Neuronal stem cell (in vitro differentiated cells): ENCODE measurements at regions not wholly inside any gene's neighbourhood (a gene's known extent, or its start where the extent isn't known, plus 50 kb on each side); places are given as distances from the start of the nearest gene placed in this dataset.

ENCODE experiments used
- DNase-seq: peaks from one replicate; pipeline ENCODE4 v3.0.0-alpha.2; 2013; ENCODE audit warnings: low spot score
- H2AFZ ChIP-seq: one replicate; pipeline ENCODE4 v1.6.1; 2013; ENCODE audit warnings: mild to moderate bottlenecking, low read length, inconsistent platforms
- H2AK5ac ChIP-seq: 2 replicates; pipeline ENCODE4 v1.6.1; 2013; ENCODE audit warnings: low read depth, mild to moderate bottlenecking, inconsistent platforms, low read length, moderate library complexity, mixed read lengths
- H2BK120ac ChIP-seq: 2 replicates; pipeline ENCODE4 v1.6.1; 2013; ENCODE audit warnings: low read depth, mild to moderate bottlenecking, inconsistent platforms, low read length, moderate library complexity, mixed read lengths
- H2BK12ac ChIP-seq: one replicate; pipeline ENCODE4 v1.6.1; 2013; ENCODE audit warnings: low read length, inconsistent platforms
- H2BK15ac ChIP-seq: 2 replicates; pipeline ENCODE4 v1.6.1; 2013; ENCODE audit warnings: mild to moderate bottlenecking, low read length, inconsistent platforms, mixed read lengths
- H2BK5ac ChIP-seq: one replicate; pipeline ENCODE4 v1.6.1; 2013; ENCODE audit warnings: inconsistent platforms, mild to moderate bottlenecking, low read length, moderate library complexity
- H3K14ac ChIP-seq: one replicate; pipeline ENCODE4 v1.6.1; 2013; ENCODE audit warnings: low read length, inconsistent platforms
- H3K18ac ChIP-seq: 2 replicates; pipeline ENCODE4 v1.6.1; 2013; ENCODE audit warnings: low read length, inconsistent platforms
- H3K23ac ChIP-seq: 2 replicates; pipeline ENCODE4 v1.6.1; 2013; ENCODE audit warnings: low read depth, mild to moderate bottlenecking, mixed read lengths, low read length, inconsistent platforms; ENCODE audit not compliant: poor library complexity
- H3K27ac ChIP-seq: replicated peaks from 3 replicates; pipeline ENCODE4 v1.5.1; 2013; ENCODE audit warnings: low read length, inconsistent platforms
- H3K27me3 ChIP-seq, 3 experiments: 2 replicates each; pipeline ENCODE4 v1.6.1; 2013; ENCODE audit warnings: low read length in 3 of 3, mild to moderate bottlenecking in 2 of 3, inconsistent platforms in 1 of 3, low read depth in 1 of 3, mixed read lengths in 1 of 3, moderate library complexity in 1 of 3; ENCODE audit not compliant: control insufficient read depth in 3 of 3, insufficient read depth in 3 of 3
- H3K36me3 ChIP-seq, 2 donors: replicated peaks in 1 of 2; 2 replicates each; pipeline ENCODE4 v1.6.1; 2013; ENCODE audit warnings: low read length in 2 of 2; ENCODE audit not compliant: control insufficient read depth in 2 of 2, insufficient read depth in 2 of 2
- H3K4ac ChIP-seq: 2 replicates; pipeline ENCODE4 v1.6.1; 2013; ENCODE audit warnings: inconsistent platforms, mild to moderate bottlenecking, low read length, moderate library complexity
- H3K4me1 ChIP-seq, 2 donors: 1 replicate in 1 of 2; 2 replicates in 1 of 2; pipeline ENCODE4 v1.6.1; 2013; ENCODE audit warnings: low read length in 2 of 2, low read depth in 1 of 2; ENCODE audit not compliant: control insufficient read depth in 2 of 2, insufficient read depth in 1 of 2
- H3K4me2 ChIP-seq: one replicate; pipeline ENCODE4 v1.6.1; 2013; ENCODE audit warnings: mild to moderate bottlenecking, low read length, inconsistent platforms; ENCODE audit not compliant: insufficient read depth, poor library complexity, severe bottlenecking
- H3K4me3 ChIP-seq, 2 donors: 2 replicates each; pipeline ENCODE4 v1.5.1; 2013; ENCODE audit warnings: low read length in 2 of 2, mild to moderate bottlenecking in 2 of 2, inconsistent platforms in 1 of 2, moderate library complexity in 1 of 2
- H3K79me1 ChIP-seq: one replicate; pipeline ENCODE4 v1.6.1; 2013; ENCODE audit warnings: low read depth, mild to moderate bottlenecking, inconsistent platforms, low read length, moderate library complexity
- H3K9ac ChIP-seq: one replicate; pipeline ENCODE4 v1.6.1; 2013; ENCODE audit warnings: mild to moderate bottlenecking, low read depth, low read length, inconsistent platforms; ENCODE audit not compliant: poor library complexity
- H3K9me3 ChIP-seq, 2 donors: replicated peaks in 1 of 2; 2 replicates each; pipeline versions ENCODE3 to v1.6.1; 2013; ENCODE audit warnings: low read length in 2 of 2, mild to moderate bottlenecking in 2 of 2, inconsistent platforms in 1 of 2, low read depth in 1 of 2, mixed read lengths in 1 of 2, moderate library complexity in 1 of 2; ENCODE audit not compliant: control insufficient read depth in 2 of 2, insufficient read depth in 1 of 2
- H4K8ac ChIP-seq: one replicate; pipeline ENCODE4 v1.6.1; 2013; ENCODE audit warnings: low read depth, mild to moderate bottlenecking, inconsistent platforms, low read length, moderate library complexity
- H4K91ac ChIP-seq: one replicate; pipeline ENCODE4 v1.6.1; 2013; ENCODE audit warnings: low read length, low read depth, mild to moderate bottlenecking, inconsistent platforms; ENCODE audit not compliant: poor library complexity
- WGBS, 2 donors: extraction: QIAGEN DNeasy Blood & Tissue Kit; methylation state at CpG; one replicate each; pipeline ENCODE4 v1.1.7; 2013; ENCODE audit warnings: missing lambda C conversion rate in 2 of 2, mixed read lengths in 1 of 2; ENCODE audit not compliant: insufficient read length in 2 of 2, insufficient replicate concordance in 1 of 2; ENCODE audit errors: extremely low coverage in 2 of 2; 5-methylcytosine and 5-hydroxymethylcytosine counted together

DNA sequence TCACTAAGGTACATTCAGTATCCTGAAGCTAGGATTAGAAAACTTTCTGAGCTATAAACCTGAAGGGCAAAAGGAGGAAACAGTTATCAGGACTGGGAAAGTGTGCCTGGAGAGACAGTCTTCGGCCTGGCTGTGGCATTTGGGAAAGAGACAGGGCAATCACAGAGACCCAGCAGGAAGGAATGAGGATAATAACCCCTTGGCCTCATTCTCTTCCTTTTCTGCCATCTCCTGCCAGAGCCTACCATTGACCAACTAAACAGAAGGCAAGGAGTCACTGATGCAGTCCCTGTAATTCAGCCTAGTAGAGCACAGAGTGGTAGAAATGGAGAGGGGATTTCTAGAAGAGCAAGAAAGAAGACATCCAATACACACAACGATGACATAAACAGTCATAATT, 359.4 kb downstream of the HDGFL1 start:
- no peak overlapping the region for H2BK15ac ChIP-seq
- no peak overlapping the region for H3K14ac ChIP-seq
- no peak overlapping the region for H4K91ac ChIP-seq
- H3K4me3 ChIP-seq, result no peak overlapping the region
- no peaks in the 10 kb centered on the region for H3K9me3 ChIP-seq
- H4K8ac ChIP-seq, result no peak overlapping the region
- no peak overlapping the region for H3K9ac ChIP-seq
- no peaks in the 10 kb centered on the region for H3K27me3 ChIP-seq
- H3K4me1 ChIP-seq, result peaks cover 0 to 25% of the 10 kb centered on the region in 2 donors
- H3K36me3 ChIP-seq, result no peaks in the 10 kb centered on the region
- H3K4ac ChIP-seq, result no peak overlapping the region
- DNase-seq, result no peak
- H2AK5ac ChIP-seq, result no peak overlapping the region
- H3K23ac ChIP-seq, result no peak overlapping the region
- no peaks in the 10 kb centered on the region for H3K79me1 ChIP-seq
- no peak overlapping the region for H3K4me2 ChIP-seq
- peak overlapping the region; percentile 71 for H2AFZ ChIP-seq
- WGBS, 2 donors, result no CpG with 5 or more reads among the region's 2 CpGs
- no peak overlapping the region for H2BK120ac ChIP-seq
- H2BK12ac ChIP-seq, result no peak overlapping the region
- H2BK5ac ChIP-seq, result no peak overlapping the region
- H3K27ac ChIP-seq, result no peak overlapping the region
- H3K18ac ChIP-seq, result no peak overlapping the region

- Histone ChIP-seq H3K4ac (no peak overlapping the region), H4K8ac (no peak overlapping the region), H2AK5ac (no peak overlapping the region), H4K91ac (no peak overlapping the region), H3K4me2 (no peak overlapping the region), H3K27me3 (no peaks in the 10 kb centered on the region), H2BK12ac (no peak overlapping the region), H3K9me3 (no peaks in the 10 kb centered on the region), H3K9ac (no peak overlapping the region), H3K18ac (no peak overlapping the region), H2AFZ (peak overlapping the region; percentile 71), H2BK5ac (no peak overlapping the region), H3K79me1 (no peaks in the 10 kb centered on the region), H2BK15ac (no peak overlapping the region), H3K4me3 (no peak overlapping the region), H3K4me1 (peaks cover 0 to 25% of the 10 kb centered on the region in 2 donors), H2BK120ac (no peak overlapping the region), H3K23ac (no peak overlapping the region), H3K27ac (no peak overlapping the region), H3K36me3 (no peaks in the 10 kb centered on the region), H3K14ac (no peak overlapping the region)
- DNase-seq, result no peak
- WGBS, 2 donors, result no CpG with 5 or more reads among the region's 4 CpGs
Measured at GRCh38 chr6:22929311-22929985, 360.1 kb downstream of the HDGFL1 start.

DNA sequence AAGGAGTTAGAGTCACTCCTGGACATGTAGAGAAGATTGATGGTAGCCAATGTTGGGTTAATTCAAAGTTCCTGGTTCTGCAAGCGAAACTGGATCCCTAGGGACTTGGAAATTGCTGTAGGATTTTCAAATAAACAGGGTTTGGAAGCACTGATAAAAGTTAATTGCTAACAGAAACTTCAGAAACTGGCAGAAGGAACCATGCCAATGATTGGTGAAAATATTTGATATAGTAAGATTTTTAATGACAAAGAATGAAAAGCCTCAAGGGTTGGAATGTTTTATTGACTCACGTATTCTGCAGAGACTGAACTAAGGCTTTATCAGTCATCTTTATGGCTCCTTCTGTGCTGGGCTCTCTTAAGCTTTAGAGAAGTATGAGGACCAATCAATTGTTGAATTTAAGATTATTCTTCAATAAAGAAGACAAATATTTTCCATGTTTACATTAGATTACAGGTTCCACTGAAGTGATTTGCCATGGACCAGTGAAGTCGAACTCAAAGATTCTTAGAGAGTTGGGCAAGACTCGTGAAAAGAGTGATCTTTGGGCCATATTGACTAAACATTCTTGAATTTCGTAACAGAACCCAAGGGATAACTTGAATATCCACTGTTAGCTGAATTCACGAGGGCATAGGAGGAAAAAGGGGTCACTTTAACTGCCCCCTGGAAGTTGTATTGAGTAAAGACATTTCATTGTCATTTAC, 371.4 kb downstream of the HDGFL1 start:
- no peak overlapping the region for H2BK15ac ChIP-seq
- H3K23ac ChIP-seq, result no peak overlapping the region
- H3K79me1 ChIP-seq, result no peaks in the 10 kb centered on the region
- DNase-seq, result no peak
- H3K9me3 ChIP-seq, result peaks cover 0 to 8% of the 10 kb centered on the region in 2 donors
- no peak overlapping the region for H3K9ac ChIP-seq
- no CpG with 5 or more reads among the region's 6 CpGs for WGBS, 2 donors
- H2AFZ ChIP-seq, result no peak overlapping the region
- H4K8ac ChIP-seq, result no peak overlapping the region
- no peaks in the 10 kb centered on the region for H3K36me3 ChIP-seq
- H2AK5ac ChIP-seq, result no peak overlapping the region
- H2BK12ac ChIP-seq, result no peak overlapping the region
- H3K4ac ChIP-seq, result no peak overlapping the region
- H3K4me2 ChIP-seq, result no peak overlapping the region
- H3K27me3 ChIP-seq, result no peaks in the 10 kb centered on the region
- H3K27ac ChIP-seq, result no peak overlapping the region
- H3K4me3 ChIP-seq, result no peak overlapping the region
- no peak overlapping the region for H2BK120ac ChIP-seq
- no peaks in the 10 kb centered on the region for H3K4me1 ChIP-seq
- no peak overlapping the region for H2BK5ac ChIP-seq
- H3K18ac ChIP-seq, result no peak overlapping the region
- no peak overlapping the region for H4K91ac ChIP-seq
- no peak overlapping the region for H3K14ac ChIP-seq

GRCh38 chr6:22942403-22942802, 373.0 kb downstream of the HDGFL1 start:
- Histone ChIP-seq H3K27me3 (no peaks in the 10 kb centered on the region), H2BK12ac (no peak overlapping the region), H3K9me3 (peaks cover 0 to 8% of the 10 kb centered on the region in 2 donors), H4K91ac (no peak overlapping the region), H2AK5ac (no peak overlapping the region), H3K4ac (no peak overlapping the region), H3K4me2 (no peak overlapping the region), H3K36me3 (no peaks in the 10 kb centered on the region), H3K14ac (no peak overlapping the region), H3K23ac (no peak overlapping the region), H3K18ac (no peak overlapping the region), H3K4me3 (no peak overlapping the region), H2BK120ac (no peak overlapping the region), H2BK5ac (no peak overlapping the region), H3K4me1 (no peaks in the 10 kb centered on the region), H4K8ac (no peak overlapping the region), H3K9ac (no peak overlapping the region), H3K79me1 (no peaks in the 10 kb centered on the region), H3K27ac (no peak overlapping the region), H2BK15ac (no peak overlapping the region), H2AFZ (no peak overlapping the region)
- no peak for DNase-seq
- WGBS, 2 donors, result no CpG with 5 or more reads among the region's 2 CpGs
